GM13976 (cell line): ENCODE measurements at regions not wholly inside any gene's neighbourhood (a gene's known extent, or its start where the extent isn't known, plus 50 kb on each side); places are given as distances from the start of the nearest gene placed in this dataset.

Experiments used
- DNase-seq: peaks from one replicate; pipeline ENCODE4 v3.0.0; 2012; ENCODE audit warnings: low spot score
- in situ Hi-C: fragments of 300-500 bp; cut with MboI; formaldehyde crosslinking; loops from one replicate; pipeline ENCODE4 v1.12.0; 2022; ENCODE audit warnings: low sequenced_read_pairs, mixed read lengths, inconsistent platforms; ENCODE audit not compliant: unreplicated experiment
- TF ChIP-seq, protein P1 (sequence below): IDR thresholded peaks from 2 replicates; pipeline ENCODE4 v1.5.1; 2012; ENCODE audit warnings: borderline replicate concordance, mild to moderate bottlenecking; ENCODE audit not compliant: insufficient read depth; ENCODE audit errors: extremely low read depth, missing control alignments, control extremely low read depth

DNA sequence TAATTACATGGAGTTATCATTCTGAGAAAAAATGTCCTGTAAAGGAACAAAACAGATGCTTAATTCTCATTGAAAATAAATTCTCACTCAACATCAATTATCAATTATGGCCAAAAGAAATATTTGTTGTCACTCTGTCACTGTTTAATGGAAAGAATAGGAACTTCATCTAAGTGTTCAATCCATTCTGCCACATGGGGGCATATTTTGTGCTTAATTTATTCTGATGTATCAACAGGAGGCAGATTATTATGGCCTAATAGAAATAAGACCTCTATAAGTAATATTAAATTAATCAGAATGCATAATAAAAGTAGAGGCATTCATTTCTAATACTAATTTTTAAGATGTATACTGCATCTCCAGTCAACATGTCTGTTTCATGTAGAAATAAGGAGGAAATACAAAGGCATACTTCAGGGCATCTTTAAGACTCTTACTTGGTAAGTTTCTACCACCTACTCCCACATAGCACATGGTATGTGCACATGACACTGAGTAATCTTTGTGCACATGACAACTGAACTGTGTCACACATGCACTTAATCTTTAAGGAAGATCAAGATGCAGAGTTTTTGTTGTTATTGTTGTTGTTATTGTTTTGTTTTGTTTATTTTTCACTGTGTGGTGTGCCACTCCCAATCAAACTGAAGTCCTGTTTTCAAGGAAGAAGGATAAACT lies 420.4 kb upstream of the SEMA3A start:
- no peak for DNase-seq
- in situ Hi-C loops = no loop called here
- TF ChIP-seq, protein P1, sequence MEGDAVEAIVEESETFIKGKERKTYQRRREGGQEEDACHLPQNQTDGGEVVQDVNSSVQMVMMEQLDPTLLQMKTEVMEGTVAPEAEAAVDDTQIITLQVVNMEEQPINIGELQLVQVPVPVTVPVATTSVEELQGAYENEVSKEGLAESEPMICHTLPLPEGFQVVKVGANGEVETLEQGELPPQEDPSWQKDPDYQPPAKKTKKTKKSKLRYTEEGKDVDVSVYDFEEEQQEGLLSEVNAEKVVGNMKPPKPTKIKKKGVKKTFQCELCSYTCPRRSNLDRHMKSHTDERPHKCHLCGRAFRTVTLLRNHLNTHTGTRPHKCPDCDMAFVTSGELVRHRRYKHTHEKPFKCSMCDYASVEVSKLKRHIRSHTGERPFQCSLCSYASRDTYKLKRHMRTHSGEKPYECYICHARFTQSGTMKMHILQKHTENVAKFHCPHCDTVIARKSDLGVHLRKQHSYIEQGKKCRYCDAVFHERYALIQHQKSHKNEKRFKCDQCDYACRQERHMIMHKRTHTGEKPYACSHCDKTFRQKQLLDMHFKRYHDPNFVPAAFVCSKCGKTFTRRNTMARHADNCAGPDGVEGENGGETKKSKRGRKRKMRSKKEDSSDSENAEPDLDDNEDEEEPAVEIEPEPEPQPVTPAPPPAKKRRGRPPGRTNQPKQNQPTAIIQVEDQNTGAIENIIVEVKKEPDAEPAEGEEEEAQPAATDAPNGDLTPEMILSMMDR = no peak

DNA sequence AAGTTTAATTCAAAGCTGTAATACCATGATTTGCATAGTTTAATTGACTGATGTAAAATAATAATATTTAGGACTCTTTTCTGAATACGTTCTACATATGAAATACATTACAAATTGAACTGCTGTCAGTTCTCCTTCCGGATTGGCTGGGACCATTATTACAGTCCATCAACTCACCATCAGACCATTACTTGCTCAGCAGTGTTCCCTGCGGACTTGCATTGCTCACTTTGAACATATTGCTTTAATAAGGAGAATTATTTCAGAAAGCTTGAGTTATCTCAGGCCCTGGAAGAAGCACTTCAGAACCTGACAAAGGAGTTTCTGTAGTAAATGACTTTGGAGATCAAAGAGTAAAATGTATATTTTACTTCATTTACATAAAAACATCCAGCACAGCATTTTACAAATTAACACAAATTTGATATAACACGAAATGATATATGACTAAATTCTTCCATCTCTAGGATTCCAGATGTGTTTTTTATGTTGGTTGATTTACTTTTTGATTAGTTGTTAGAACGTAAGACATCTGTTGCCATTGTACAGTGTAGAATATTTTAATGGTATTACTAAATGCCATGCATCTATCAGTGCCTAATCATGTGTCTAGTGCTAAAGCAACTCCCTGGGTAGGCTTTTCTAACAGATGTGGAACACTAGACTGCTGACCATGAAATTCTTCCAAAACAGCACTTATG lies 418.5 kb upstream of the SEMA3A start:
- TF ChIP-seq, protein P1 = no peak
- in situ Hi-C loops = no loop called here

DNA sequence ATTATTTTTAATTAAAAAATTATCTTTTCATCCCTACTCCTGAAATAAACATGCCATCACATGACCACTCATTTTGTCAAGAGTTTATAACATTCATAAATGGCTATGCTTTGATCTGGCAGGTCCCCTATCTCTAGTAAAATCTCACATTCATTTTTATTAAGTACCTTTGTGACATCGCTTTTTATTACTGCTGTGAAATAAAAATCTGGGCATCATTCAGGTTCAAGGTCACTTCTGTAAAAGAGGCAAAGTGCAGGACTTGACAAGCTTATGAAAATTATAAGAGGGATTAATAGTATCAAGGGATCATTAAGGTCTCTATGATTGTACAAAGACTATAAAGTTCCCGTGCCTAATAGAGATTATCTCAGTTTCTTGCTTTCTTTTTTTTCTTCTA lies 416.8 kb upstream of the SEMA3A start:
- TF ChIP-seq, protein P1 = no peak
- DNase-seq = no peak
- in situ Hi-C loops = no loop called here

More for the DNA sequence above, 418.5 kb upstream of the SEMA3A start:
- DNase-seq = no peak

DNA sequence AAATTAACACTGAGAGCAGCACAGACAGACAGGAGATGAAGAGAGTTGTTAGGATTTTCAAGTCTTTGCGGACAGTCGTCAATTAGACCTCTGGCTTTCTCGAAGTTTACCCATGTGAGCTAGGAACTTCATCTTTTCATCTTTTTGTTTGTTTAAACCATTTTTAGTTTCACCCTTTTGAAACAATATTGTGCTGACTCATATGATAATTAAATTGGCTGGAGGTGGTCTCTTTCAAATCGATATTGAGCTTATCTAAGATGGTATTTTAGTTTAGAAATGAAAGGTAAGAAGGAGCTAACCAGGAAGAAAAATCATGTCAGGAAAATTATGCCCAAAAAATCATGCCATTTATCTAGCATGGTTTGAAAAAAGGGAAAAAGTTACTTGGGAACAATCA lies 415.8 kb upstream of the SEMA3A start:
- in situ Hi-C loops = no loop called here
- no peak for DNase-seq
- TF ChIP-seq, protein P1 = no peak

DNA sequence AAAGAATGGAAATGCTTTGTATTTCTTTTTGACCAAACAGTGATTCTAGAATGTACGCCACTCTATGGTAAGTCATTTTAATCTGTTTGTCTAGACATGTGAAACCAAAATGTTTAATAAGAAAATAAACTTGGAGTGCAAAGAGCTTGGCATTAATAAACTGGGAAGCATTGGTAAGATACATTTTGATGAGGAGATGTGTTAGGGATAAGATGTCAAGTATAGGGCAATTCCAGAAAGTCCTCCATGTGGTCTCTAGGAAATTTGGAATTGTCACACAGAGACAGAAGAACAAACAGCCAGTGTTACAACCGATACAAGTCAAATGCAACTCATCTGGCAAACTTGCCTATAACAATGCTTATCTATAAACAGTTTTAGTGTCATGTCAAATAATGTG lies 410.7 kb upstream of the SEMA3A start:
- TF ChIP-seq, protein P1 = no peak
- no peak for DNase-seq
- in situ Hi-C loops = no loop called here

DNA sequence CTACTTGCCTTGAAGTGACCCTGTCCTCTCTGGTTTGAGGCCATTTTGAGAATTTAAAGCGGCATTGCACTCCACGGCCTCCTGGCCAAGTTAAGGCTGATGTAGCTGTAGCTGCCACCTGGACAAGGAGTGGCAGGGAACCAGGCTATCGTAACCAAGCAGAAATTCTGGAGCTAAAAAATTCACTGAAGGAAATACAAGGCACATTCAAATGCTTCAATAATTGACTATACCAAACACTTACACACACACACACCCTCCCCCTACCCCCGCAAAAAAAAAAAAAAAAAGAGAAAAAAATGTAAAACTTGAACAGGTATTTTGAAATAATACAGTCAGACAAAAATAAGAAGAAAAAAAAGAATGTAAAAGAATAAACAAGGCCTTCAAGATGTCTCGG lies 409.0 kb upstream of the SEMA3A start:
- TF ChIP-seq, protein P1 = no peak
- DNase-seq = no peak
- in situ Hi-C loops = no loop called here

DNA sequence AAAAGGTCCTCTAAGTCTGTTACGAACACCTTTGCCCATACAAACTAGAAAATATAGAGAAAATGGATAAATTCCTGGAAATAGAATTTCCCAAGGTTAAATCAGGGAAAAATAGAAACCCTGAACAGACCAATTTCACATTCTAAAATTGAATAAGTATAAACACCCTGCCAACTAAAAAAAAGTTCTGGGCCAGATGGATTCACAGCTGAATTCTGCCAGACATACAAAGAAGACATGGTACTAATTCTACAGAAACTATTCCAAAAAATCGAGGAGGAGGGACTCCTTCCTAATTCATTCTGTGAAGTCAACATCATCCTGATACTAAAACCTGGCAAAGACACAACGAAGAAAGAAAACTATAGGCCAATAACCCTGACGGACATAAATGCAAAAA lies 400.4 kb upstream of the SEMA3A start:
- in situ Hi-C loops = no loop called here
- DNase-seq = no peak
- TF ChIP-seq, protein P1 = no peak
